ENCODE measurements at regions not wholly inside any gene's neighbourhood (a gene's known extent, or its start where the extent isn't known, plus 50 kb on each side); places are given as distances from the start of the nearest gene placed in this dataset.
A peak's percentile ranks its signal among the peaks of the same experiment; 100 is the strongest.

DNA sequence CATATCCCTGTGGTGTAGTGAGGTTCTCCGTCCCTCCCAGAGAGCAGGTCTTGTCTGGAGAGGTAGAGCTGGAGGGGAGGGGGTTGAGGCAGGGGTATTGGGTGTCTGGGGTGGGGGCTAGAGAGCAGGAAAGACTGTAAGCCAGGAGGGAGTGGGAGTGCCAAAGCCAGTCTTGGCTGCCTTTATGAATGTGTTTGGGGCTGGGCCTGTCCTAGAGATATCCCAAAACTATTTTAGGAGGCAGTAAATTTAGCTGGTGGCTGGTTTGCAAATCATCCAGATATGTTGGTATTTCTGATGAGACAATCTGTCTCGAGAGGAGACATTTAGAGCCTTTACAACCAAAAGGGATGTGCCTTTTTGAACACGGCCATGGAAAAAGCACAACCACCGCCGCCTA, 166.6 kb downstream of the TLE3 start (continued):
- TF ChIP-seq, protein P1, sequence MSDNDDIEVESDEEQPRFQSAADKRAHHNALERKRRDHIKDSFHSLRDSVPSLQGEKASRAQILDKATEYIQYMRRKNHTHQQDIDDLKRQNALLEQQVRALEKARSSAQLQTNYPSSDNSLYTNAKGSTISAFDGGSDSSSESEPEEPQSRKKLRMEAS (IDR thresholded peaks at IDR 0.05): no peak
- TF ChIP-seq SREBF2 (IDR thresholded peaks at IDR 0.05) (no peak), RNF2 (IDR thresholded peaks at IDR 0.05; ENCODE audit: borderline replicate concordance, low read depth) (no peak), KDM1A (IDR thresholded peaks at IDR 0.05; ENCODE audit: low read depth) (no peak), NPAS2 (CRISPR knock-in tag; IDR thresholded peaks at IDR 0.05; ENCODE audit: borderline replicate concordance) (no peak), ZFP36 (IDR thresholded peaks at IDR 0.05; ENCODE audit: borderline replicate concordance, partially characterized antibody) (no peak), RAD21 (conservative IDR thresholded peaks at IDR 0.05 in 1 of 2, IDR thresholded peaks at IDR 0.05 in 1 of 2) (no peak), HDAC2 (IDR thresholded peaks at IDR 0.05) (no peak), CBX8 (IDR thresholded peaks at IDR 0.05) (no peak), EHMT2 (IDR thresholded peaks at IDR 0.05; ENCODE audit: low read depth) (no peak), SMC3 (IDR thresholded peaks at IDR 0.05) (no peak), MYC (IDR thresholded peaks at IDR 0.05; ENCODE audit: borderline replicate concordance, low read length) (no peak)

DNA sequence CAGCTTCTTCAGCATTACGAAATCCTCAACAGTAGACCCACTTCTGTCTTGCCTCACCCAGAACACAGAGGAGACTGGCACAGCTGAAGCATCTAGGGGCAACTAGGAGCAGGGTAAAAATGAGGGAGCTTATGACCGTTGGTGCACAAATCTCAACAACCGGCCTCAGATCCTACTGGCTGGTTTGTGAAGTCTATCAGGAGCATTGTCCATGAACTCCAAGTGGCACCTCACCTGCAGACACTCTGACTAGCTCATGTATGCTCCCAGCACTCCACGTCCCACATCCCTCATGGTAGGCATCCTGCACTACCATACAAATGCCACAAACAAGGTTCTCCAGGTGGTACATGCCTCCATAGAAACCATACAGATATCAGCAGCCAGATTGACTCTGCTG, 163.1 kb downstream of the TLE3 start:
- ChIA-PET POLR2A (no interaction called here), CTCF (interaction anchor here (1.9 kb wide), 1 partner anchor 9 kb away, joined by 3 read pairs; no protein-coding TSS in a partner anchor)
- H3K4me3 ChIP-seq: no peak overlapping the region
- H3K9me3 ChIP-seq: peaks cover 10% of the 10 kb centered on the region; the same call in 1 of the 3 replicates
- no peak overlapping the region for H3K27ac ChIP-seq
- no peaks in the 10 kb centered on the region for H3K4me1 ChIP-seq
- DNase-seq (ENCODE audit: low read depth in 1 of 2, low spot score in 1 of 2) (no peak), FAIRE-seq (no peak), ATAC-seq (no peak)
- no peak for TF ChIP-seq HOXA7 (CRISPR knock-in tag; IDR thresholded peaks at IDR 0.05)
- no peak for TF ChIP-seq HDAC2 (IDR thresholded peaks at IDR 0.05)
- TF ChIP-seq ZSCAN20 (CRISPR knock-in tag; IDR thresholded peaks at IDR 0.05): no peak
- no peak for TF ChIP-seq FOXS1 (CRISPR knock-in tag; IDR thresholded peaks at IDR 0.05)
- TF ChIP-seq SMC3 (IDR thresholded peaks at IDR 0.05): no peak
- TF ChIP-seq SREBF2 (IDR thresholded peaks at IDR 0.05): no peak
- no peak for TF ChIP-seq ESRRA (IDR thresholded peaks at IDR 0.05; ENCODE audit: borderline replicate concordance, low read length)
- TF ChIP-seq, protein P2, sequence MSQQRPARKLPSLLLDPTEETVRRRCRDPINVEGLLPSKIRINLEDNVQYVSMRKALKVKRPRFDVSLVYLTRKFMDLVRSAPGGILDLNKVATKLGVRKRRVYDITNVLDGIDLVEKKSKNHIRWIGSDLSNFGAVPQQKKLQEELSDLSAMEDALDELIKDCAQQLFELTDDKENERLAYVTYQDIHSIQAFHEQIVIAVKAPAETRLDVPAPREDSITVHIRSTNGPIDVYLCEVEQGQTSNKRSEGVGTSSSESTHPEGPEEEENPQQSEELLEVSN (IDR thresholded peaks at IDR 0.05; ENCODE audit: borderline replicate concordance, low read depth): no peak
- WGBS (ENCODE audit: missing lambda C conversion rate): 5% methylated on average over 4 of the region's 4 CpGs
- H3K4me2 ChIP-seq: no peak overlapping the region

DNA sequence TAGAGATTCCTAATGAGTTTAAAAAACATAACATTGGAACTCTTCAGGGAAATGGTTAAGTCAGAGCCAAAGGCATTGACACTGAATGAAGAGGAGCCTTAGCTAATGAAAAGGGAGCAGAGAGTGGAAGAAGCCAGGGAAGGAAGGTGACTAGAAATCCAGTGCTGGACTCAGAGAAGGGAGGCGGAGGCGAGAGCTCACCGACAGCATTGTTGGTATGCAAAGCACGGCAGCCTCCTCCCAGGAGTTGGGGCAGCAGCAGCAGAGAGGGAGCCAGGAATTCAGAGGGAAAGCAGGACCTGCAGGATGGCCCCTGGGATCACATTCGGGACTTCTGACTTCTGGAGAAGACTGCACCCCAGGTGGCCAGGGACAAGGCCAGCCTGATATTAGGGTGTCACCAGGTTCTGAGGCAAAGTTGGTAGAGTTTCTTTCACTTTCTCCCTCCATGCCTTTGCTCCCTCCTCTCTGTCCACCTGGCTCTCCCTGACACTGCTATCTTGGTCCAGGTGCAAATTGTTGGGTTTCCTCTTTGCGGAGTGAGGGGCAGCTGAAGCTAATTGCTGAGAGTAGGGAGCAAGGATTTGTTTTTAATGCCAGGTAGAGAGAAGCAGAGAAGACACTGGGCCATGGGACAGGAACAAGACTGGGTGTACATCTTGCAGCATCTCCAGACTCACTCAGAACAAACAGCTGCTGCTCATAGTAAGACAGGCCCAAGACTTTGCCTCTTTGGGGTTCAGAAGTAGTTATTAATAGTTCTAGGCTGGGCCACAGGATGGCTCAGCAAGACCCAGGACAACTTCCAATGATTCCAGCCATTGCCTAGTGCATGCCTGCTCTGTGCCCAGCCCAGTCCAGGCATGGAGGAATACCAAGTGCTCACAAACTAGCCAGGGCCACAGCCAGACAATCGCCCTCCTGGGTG, 157.9 kb downstream of the TLE3 start:
- Histone ChIP-seq H3K4me2 (no peak overlapping the region), H3K9me3 (peaks cover 4% of the 10 kb centered on the region; the same call in 1 of the 3 replicates), H3K27ac (no peak overlapping the region), H3K4me1 (no peaks in the 10 kb centered on the region), H3K4me3 (no peak overlapping the region)
- FAIRE-seq (no peak), ATAC-seq (peak in 1 of 2 experiments; percentile 30; a peak in 2 of 6 replicates), DNase-seq (ENCODE audit: low read depth in 1 of 2, low spot score in 1 of 2) (no peak)
- POLR2A ChIA-PET: no interaction called here
- TF ChIP-seq KDM5A (IDR thresholded peaks at IDR 0.05) (no peak), HOXB5 (CRISPR knock-in tag; IDR thresholded peaks at IDR 0.05) (no peak), GATA3 (IDR thresholded peaks at IDR 0.05; ENCODE audit: borderline replicate concordance) (no peak)
- TF ChIP-seq, protein P3, sequence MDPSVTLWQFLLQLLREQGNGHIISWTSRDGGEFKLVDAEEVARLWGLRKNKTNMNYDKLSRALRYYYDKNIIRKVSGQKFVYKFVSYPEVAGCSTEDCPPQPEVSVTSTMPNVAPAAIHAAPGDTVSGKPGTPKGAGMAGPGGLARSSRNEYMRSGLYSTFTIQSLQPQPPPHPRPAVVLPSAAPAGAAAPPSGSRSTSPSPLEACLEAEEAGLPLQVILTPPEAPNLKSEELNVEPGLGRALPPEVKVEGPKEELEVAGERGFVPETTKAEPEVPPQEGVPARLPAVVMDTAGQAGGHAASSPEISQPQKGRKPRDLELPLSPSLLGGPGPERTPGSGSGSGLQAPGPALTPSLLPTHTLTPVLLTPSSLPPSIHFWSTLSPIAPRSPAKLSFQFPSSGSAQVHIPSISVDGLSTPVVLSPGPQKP (IDR thresholded peaks at IDR 0.05; ENCODE audit: low read depth, low read length): no peak
- CTCF ChIA-PET: interaction anchor here (0.9 to 1.6 kb wide), 2 partner anchors 24 to 527 kb away, joined by 3 to 4 read pairs; no protein-coding TSS in a partner anchor
- WGBS (ENCODE audit: missing lambda C conversion rate): 42% methylated on average over 7 of the region's 7 CpGs
